ENCODE measurements at regions not wholly inside any gene's neighbourhood (a gene's known extent, or its start where the extent isn't known, plus 50 kb on each side); places are given as distances from the start of the nearest gene placed in this dataset.

GRCh38 chr2:129604560-129604959 is 374.9 kb upstream of the RAB6C start:
- no TSS peak for BruUV-seq (replicated peaks)
- WGBS (ENCODE audit: low lambda C conversion rate) = 28% methylated on average over 5 of the region's 5 CpGs
- no peak overlapping the region for H3K27ac ChIP-seq (ENCODE audit: extremely low read length, insufficient read depth, low read length)
- TF ChIP-seq BCL6 (CRISPR knock-in tag; IDR thresholded peaks at IDR 0.05) (no peak), NFYC (CRISPR knock-in tag; IDR thresholded peaks at IDR 0.05) (no peak), ZNF326 (CRISPR knock-in tag; IDR thresholded peaks at IDR 0.05; ENCODE audit: borderline replicate concordance) (no peak), SKI (IDR thresholded peaks at IDR 0.05; ENCODE audit: partially characterized antibody) (no peak), ZNF124 (CRISPR knock-in tag; IDR thresholded peaks at IDR 0.05) (no peak), CEBPB (IDR thresholded peaks at IDR 0.05; ENCODE audit: borderline replicate concordance, low read depth, low read length) (no peak), NCOA1 (CRISPR knock-in tag; IDR thresholded peaks at IDR 0.05) (no peak), ZNF350 (CRISPR knock-in tag; IDR thresholded peaks at IDR 0.05; ENCODE audit: borderline replicate concordance, low read depth) (no peak), ZNF597 (CRISPR knock-in tag; IDR thresholded peaks at IDR 0.05) (no peak), STAT6 (CRISPR knock-in tag; IDR thresholded peaks at IDR 0.05; ENCODE audit: borderline replicate concordance) (no peak), JUN (CRISPR knock-in tag; IDR thresholded peaks at IDR 0.05) (no peak), EZH2 (conservative IDR thresholded peaks at IDR 0.05; ENCODE audit: low read depth, low read length) (no peak), LBX2 (CRISPR knock-in tag; IDR thresholded peaks at IDR 0.05; ENCODE audit: borderline replicate concordance) (no peak)
- no peaks in the 10 kb centered on the region for H3K36me3 ChIP-seq (replicated peaks in 1 of 2; ENCODE audit: control insufficient read depth in 1 of 2, insufficient read depth in 2 of 2, low read length in 2 of 2)
- H4K20me1 ChIP-seq (ENCODE audit: insufficient read depth, low read length) = no peaks in the 10 kb centered on the region
- no peak for ATAC-seq
- FAIRE-seq = no peak
- H3K4me1 ChIP-seq (ENCODE audit: insufficient read depth, low read length) = no peaks in the 10 kb centered on the region
- no peak for DNase-seq (ENCODE audit: low spot score)
- H3K27me3 ChIP-seq (ENCODE audit: control insufficient read depth in 1 of 2, insufficient read depth in 2 of 2, low read length in 2 of 2) = peaks cover 0 to 6% of the 10 kb centered on the region in 2 experiments; a peak in 2 of 5 replicates
- no peaks in the 10 kb centered on the region for H3K79me2 ChIP-seq (ENCODE audit: insufficient read depth, low read length)
- intact Hi-C loops (cut with micrococcal nuclease; ENCODE audit: unreplicated experiment) (no loop called here), in situ Hi-C loops (cut with HindIII; ENCODE audit: extremely low pct_ligation_motif_present, low pct_unique_long_range_greater_than_20kb) (no loop called here)
- no peak overlapping the region for H2AFZ ChIP-seq (ENCODE audit: low read length)
- ChIA-PET CTCF (ENCODE audit: low intra/inter-chr PET ratio, low total read pairs) (no interaction called here), POLR2A (no interaction called here)
- H3K4me3 ChIP-seq (replicated peaks in 1 of 3; ENCODE audit: insufficient read depth in 1 of 3, low read depth in 2 of 3, low read length in 3 of 3) = no peak overlapping the region
- no peak overlapping the region for H3K9ac ChIP-seq (ENCODE audit: insufficient read depth, low read depth, low read length)
- no peak overlapping the region for H3K4me2 ChIP-seq (ENCODE audit: low read depth, low read length)
- H3K9me3 ChIP-seq (ENCODE audit: low read length) = no peaks in the 10 kb centered on the region
